Spinal cord (tissue), 9 donors: ENCODE measurements at regions not wholly inside any gene's neighbourhood (a gene's known extent, or its start where the extent isn't known, plus 50 kb on each side); places are given as distances from the start of the nearest gene placed in this dataset.

Source experiments
- DNase-seq, 6 donors: peaks; one replicate each; pipeline versions ENCODE4 v3.0.0 to v3.0.0-alpha.2; 2013 to 2015; ENCODE audit warnings: low spot score in 6 of 6, low read depth in 4 of 6
- H3K27ac ChIP-seq: one replicate; pipeline ENCODE4 v1.5.1; 2013; ENCODE audit warnings: low read depth, low read length, control low read depth
- H3K27me3 ChIP-seq: one replicate; pipeline ENCODE4 v1.6.1; 2013; ENCODE audit warnings: low read length; ENCODE audit not compliant: control insufficient read depth, insufficient read depth
- H3K36me3 ChIP-seq: one replicate; pipeline ENCODE4 v1.6.1; 2013; ENCODE audit warnings: low read length; ENCODE audit not compliant: control insufficient read depth, insufficient read depth
- H3K4me1 ChIP-seq: one replicate; pipeline ENCODE4 v1.6.1; 2013; ENCODE audit warnings: low read length; ENCODE audit not compliant: control insufficient read depth, insufficient read depth
- H3K4me3 ChIP-seq: one replicate; pipeline ENCODE4 v1.5.1; 2013; ENCODE audit warnings: low read depth, low read length, control low read depth
- H3K9me3 ChIP-seq: one replicate; pipeline ENCODE4 v1.6.1; 2013; ENCODE audit warnings: low read length; ENCODE audit not compliant: control insufficient read depth, insufficient read depth
- WGBS: methylation state at CpG from one replicate; pipeline ENCODE4 v1.1.5; 2013; ENCODE audit warnings: missing lambda C conversion rate; ENCODE audit not compliant: insufficient coverage; 5-methylcytosine and 5-hydroxymethylcytosine counted together
- donor health status: healthy.

DNA sequence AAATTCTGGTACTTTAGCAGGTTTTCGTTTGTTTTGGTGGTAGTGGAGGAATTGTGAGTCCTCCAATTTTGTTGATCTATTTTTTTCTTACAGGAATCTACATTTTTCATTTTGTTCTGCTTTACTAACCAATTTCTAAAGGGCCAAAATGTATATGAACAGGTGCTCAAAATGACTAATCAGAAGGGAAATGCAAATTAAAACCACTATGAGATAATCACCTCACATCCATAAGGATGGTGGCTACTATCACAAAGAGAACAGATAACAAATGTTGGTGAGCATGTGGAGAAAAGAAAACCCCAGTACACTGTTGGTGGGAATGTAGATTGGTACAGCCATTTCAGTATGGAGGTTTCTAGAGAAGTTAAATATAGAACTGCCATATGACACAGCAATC, 134.2 kb downstream of the LMO4 start:
- Histone ChIP-seq H3K4me3 (no peak overlapping the region), H3K4me1 (no peaks in the 10 kb centered on the region), H3K36me3 (no peaks in the 10 kb centered on the region), H3K27me3 (no peaks in the 10 kb centered on the region), H3K27ac (no peak overlapping the region), H3K9me3 (no peaks in the 10 kb centered on the region)
- WGBS: no CpG with 5 or more reads among the region's 1 CpG
- DNase-seq: peak in 1 of 6 donors; percentile 20

DNA sequence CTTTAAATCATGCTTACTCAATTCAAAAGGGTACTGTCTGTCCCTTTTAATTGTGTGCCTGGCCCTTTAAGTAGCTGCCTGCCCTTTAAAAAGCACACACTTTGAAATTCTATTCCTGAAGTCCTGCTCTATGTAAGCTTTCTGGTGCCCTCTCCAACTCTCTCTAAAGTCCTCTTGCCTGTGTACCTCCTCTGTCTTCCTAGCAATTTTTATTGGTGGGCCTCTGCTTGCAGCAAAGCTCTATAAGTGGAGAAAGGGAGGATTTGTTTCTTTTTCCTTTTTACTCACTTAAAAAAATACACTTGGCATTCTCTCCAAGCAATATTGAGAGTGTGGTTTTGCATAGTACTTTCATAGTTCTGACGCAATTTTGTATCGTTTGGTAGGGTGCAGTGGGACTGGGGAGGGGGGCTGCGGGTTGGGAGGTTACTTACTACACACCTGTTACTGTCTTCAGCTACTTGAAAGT, 135.4 kb downstream of the LMO4 start:
- no peaks in the 10 kb centered on the region for H3K36me3 ChIP-seq
- no CpG with 5 or more reads among the region's 3 CpGs for WGBS
- H3K27ac ChIP-seq: no peak overlapping the region
- no peaks in the 10 kb centered on the region for H3K9me3 ChIP-seq
- H3K4me3 ChIP-seq: no peak overlapping the region
- DNase-seq: peak in 2 of 6 donors; percentile 18 to 27
- H3K27me3 ChIP-seq: no peaks in the 10 kb centered on the region
- no peaks in the 10 kb centered on the region for H3K4me1 ChIP-seq

DNA sequence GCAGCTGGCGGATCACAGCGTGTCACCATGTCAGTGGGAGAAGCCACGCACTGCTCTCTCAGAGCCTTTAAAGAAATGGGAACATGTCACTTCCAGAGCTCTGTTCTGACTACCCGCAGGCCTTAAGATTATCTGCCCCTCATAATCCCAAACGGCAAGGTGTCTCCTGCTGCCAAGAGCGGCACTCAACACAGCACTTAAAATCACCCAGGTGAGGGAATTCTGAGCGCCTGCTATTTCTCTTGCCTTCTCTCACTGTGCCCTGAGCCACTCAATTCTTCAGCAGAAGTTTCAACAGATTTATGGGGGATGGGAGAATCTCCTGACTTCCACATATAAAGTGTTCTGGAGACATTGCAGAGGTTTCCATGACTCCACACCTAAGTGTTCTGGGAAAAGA, 137.9 kb downstream of the LMO4 start:
- H3K9me3 ChIP-seq: no peaks in the 10 kb centered on the region
- no peak overlapping the region for H3K27ac ChIP-seq
- H3K36me3 ChIP-seq: no peaks in the 10 kb centered on the region
- DNase-seq: no peak
- 69% methylated on average over 5 of the region's 7 CpGs for WGBS
- H3K4me3 ChIP-seq: no peak overlapping the region
- H3K4me1 ChIP-seq: no peaks in the 10 kb centered on the region
- H3K27me3 ChIP-seq: no peaks in the 10 kb centered on the region

DNA sequence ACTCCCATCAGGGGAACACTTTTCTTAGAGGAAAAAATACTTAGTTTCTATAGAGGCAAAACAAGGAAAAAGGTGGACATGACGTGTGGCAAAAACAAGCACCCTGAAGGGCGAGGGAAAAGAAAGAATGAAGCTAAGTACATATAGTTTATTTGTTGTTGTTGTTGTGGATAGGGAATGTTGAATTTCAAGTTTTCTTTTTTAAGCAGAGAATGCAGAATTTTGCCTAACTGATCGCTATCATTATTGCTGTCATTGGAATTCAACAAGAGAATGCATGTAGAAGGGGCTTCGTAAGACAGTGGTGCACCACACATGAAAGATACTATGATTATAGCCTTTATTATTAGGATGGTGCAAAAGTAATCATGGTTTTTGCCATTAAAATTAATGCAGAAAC, 144.0 kb downstream of the LMO4 start:
- WGBS: 88% methylated on average over 2 of the region's 4 CpGs
- no peak overlapping the region for H3K4me3 ChIP-seq
- H3K36me3 ChIP-seq: no peaks in the 10 kb centered on the region
- DNase-seq: no peak
- no peak overlapping the region for H3K27ac ChIP-seq
- no peaks in the 10 kb centered on the region for H3K27me3 ChIP-seq
- H3K4me1 ChIP-seq: no peaks in the 10 kb centered on the region
- H3K9me3 ChIP-seq: no peaks in the 10 kb centered on the region

DNA sequence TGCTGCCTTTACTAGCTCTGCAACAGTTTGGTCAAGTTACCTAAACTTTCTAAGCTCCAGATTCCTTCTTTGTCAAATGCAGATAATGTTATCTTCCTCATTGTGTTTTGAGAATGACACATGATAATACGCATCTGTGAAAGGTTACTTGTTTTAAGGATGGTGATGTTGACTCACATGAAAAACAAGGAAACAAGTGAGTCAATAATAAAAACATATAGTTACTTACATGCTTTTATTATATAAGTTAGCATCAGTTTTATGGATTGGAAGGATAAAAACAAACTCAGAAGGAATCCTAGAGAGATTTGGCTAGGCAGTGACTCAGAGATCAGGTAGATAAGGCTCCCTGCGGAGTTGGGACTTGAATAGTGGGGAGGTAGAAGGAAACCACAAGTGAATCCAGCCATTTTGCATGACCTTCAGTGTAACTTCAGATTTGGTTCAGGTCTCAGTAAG, 144.6 kb downstream of the LMO4 start:
- no CpG with 5 or more reads among the region's 2 CpGs for WGBS
- no peaks in the 10 kb centered on the region for H3K27me3 ChIP-seq
- H3K4me3 ChIP-seq: no peak overlapping the region
- no peaks in the 10 kb centered on the region for H3K4me1 ChIP-seq
- no peak for DNase-seq
- H3K36me3 ChIP-seq: no peaks in the 10 kb centered on the region
- H3K9me3 ChIP-seq: no peaks in the 10 kb centered on the region
- H3K27ac ChIP-seq: no peak overlapping the region

DNA sequence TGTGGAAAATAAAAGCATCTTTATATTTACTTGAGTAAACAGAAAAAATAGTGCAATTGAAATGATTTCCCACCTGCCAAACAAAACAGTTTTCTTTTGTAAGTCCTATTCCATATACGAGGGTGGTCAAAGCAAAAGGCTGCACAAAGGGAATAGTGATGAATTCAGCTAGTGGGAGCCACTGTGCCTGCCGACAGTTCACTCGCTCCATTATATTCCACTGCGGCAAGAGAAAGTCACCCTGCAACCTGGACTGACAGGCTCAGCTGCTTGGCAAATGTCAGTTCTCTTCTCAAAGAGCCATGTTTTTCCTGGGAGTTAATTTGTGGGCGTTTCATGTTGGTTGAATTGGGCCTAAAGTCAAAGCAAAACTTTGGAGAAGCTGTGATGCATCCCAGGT, 145.4 kb downstream of the LMO4 start:
- Histone ChIP-seq H3K4me1 (no peaks in the 10 kb centered on the region), H3K4me3 (no peak overlapping the region), H3K27me3 (no peaks in the 10 kb centered on the region), H3K27ac (no peak overlapping the region), H3K36me3 (no peaks in the 10 kb centered on the region), H3K9me3 (no peaks in the 10 kb centered on the region)
- WGBS: 17% methylated on average over 3 of the region's 5 CpGs
- DNase-seq: peak in 2 of 6 donors; percentile 22 to 48

DNA sequence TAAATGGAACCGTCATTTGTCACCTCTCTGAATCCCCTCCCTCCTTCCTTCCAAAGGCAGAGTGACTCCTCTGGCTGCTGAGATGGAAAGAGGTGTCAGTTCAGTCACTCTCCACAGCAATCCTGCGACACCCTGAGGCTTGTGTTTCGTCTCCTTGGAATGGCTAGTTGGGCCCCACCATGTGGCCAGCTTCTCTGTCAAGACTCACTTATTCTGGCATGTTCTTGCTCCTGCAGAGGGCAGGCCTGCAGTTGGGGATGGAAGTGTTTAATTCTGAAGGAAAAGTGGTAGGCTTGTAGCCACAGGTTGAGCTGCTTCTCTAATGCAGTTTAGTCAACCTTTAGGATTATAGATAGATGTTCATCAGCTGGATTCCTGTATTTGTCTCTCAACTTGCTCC, 149.6 kb downstream of the LMO4 start:
- H3K4me3 ChIP-seq: no peak overlapping the region
- WGBS: 74% methylated on average over 2 of the region's 3 CpGs
- no peaks in the 10 kb centered on the region for H3K27me3 ChIP-seq
- H3K4me1 ChIP-seq: no peaks in the 10 kb centered on the region
- no peaks in the 10 kb centered on the region for H3K36me3 ChIP-seq
- H3K9me3 ChIP-seq: no peaks in the 10 kb centered on the region
- no peak overlapping the region for H3K27ac ChIP-seq
- DNase-seq: no peak

DNA sequence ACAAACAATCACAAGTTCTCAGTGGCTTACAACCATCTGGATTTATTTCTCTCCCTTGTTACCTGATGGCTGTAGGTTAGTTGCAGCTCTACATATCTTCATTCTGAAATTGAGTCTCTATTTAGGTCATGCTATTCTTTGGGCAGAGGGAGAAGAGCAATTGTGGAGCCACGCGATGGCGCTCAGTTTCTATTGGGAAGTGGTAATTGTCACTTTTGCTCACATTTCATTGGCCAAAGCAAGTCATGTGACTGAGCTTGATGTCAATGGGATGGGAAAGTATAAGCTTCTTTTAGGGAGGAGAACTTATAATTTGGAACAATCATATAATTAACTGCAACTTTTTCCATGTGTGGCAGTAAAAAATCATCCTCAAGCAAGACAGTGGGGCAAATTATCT, 166.5 kb downstream of the LMO4 start:
- Histone ChIP-seq H3K9me3 (no peaks in the 10 kb centered on the region), H3K4me1 (no peaks in the 10 kb centered on the region), H3K27ac (no peak overlapping the region), H3K27me3 (no peaks in the 10 kb centered on the region), H3K36me3 (no peaks in the 10 kb centered on the region), H3K4me3 (no peak overlapping the region)
- no CpG with 5 or more reads among the region's 3 CpGs for WGBS
- no peak for DNase-seq

DNA sequence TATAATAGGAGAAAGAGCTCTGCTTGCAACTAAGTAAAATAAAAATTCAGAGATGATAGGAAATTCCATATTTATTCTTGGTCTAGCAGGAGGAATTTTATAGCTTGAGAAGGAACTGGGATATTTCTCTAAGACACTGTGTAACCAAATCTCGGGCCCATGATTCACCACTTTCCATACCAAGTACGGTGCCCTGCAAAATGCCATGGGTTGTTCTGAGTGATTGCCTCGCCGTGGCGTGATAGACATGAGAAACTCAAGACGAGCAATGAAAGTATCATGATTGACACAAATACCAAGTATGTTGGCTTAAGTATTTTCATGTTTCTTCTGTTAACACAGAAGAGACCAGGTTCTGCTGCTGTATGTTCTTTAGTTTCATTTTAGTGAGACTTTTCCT, 167.2 kb downstream of the LMO4 start:
- Histone ChIP-seq H3K4me1 (no peaks in the 10 kb centered on the region), H3K36me3 (no peaks in the 10 kb centered on the region), H3K4me3 (no peak overlapping the region), H3K27ac (no peak overlapping the region), H3K27me3 (no peaks in the 10 kb centered on the region), H3K9me3 (no peaks in the 10 kb centered on the region)
- DNase-seq: no peak
- WGBS: no CpG with 5 or more reads among the region's 6 CpGs

DNA sequence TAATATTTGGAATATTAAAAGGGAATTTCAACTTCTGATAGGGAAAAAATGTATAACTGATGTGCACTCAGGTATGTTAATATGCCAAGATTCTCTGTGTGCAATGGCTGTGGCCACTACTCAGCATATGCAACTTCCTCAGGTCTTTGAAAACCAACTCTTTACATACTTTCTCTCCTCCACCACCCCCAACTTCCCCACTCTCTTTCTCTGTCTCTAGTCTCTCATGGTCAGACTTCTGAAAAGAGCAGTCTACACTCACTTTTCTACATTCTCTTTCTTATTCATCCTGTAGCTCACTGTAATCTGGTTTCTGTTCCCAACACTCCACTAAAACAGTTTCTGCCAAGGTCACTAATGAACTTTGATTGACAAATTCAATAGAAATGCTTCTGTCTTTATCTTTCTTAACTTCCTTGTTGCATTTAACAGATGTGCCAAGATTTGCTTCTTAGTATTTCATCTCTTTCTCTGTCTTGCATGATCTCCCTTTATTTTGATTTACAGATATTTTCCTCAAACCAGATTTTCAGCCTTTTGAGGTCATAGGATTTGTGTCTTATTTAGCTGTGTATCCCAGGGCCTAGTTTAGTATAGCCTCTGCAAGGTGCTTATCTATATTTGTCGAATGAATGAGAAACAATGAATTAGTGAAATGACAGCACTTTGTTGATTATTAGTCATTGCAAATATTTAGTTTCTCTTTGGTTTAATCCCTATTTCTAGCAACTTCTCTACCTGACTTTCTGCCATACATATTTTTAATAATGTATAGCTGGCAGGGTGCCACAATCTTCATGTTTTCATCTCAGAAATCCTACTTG, 168.9 kb downstream of the LMO4 start:
- H3K36me3 ChIP-seq: no peaks in the 10 kb centered on the region
- no peaks in the 10 kb centered on the region for H3K27me3 ChIP-seq
- WGBS: no CpG with 5 or more reads among the region's 1 CpG
- H3K4me1 ChIP-seq: no peaks in the 10 kb centered on the region
- no peak overlapping the region for H3K4me3 ChIP-seq
- no peak for DNase-seq
- no peak overlapping the region for H3K27ac ChIP-seq
- no peaks in the 10 kb centered on the region for H3K9me3 ChIP-seq
